ENCODE measurements at regions not wholly inside any gene's neighbourhood (a gene's known extent, or its start where the extent isn't known, plus 50 kb on each side); places are given as distances from the start of the nearest gene placed in this dataset.

- TF ChIP-seq CTCF (IDR thresholded peaks at IDR 0.05; ENCODE audit: poor library complexity, severe bottlenecking) (no peak), EP300 (conservative IDR thresholded peaks at IDR 0.05; ENCODE audit: poor library complexity, severe bottlenecking) (no peak), EZH2 (IDR thresholded peaks at IDR 0.05; ENCODE audit: borderline replicate concordance, insufficient read depth, low read length, poor library complexity, severe bottlenecking) (no peak), SMC3 (conservative IDR thresholded peaks at IDR 0.05; ENCODE audit: poor library complexity) (no peak), POLR2AphosphoS5 (IDR thresholded peaks at IDR 0.05) (no peak), MXI1 (conservative IDR thresholded peaks at IDR 0.05; ENCODE audit: poor library complexity, severe bottlenecking) (no peak)
Observed at GRCh38 chr12:75844049-75844770, 187.4 kb downstream of the PHLDA1 start.

Data from neural cell (in vitro differentiated cells).